ENCODE measurements at regions not wholly inside any gene's neighbourhood (a gene's known extent, or its start where the extent isn't known, plus 50 kb on each side); places are given as distances from the start of the nearest gene placed in this dataset.
A peak's percentile ranks its signal among the peaks of the same experiment; 100 is the strongest.
"Not testable (repeated sequence)": the region's sequence is repeated elsewhere in the genome, so short reads cannot be mapped to it uniquely, and the experiment has no call there.

DNA sequence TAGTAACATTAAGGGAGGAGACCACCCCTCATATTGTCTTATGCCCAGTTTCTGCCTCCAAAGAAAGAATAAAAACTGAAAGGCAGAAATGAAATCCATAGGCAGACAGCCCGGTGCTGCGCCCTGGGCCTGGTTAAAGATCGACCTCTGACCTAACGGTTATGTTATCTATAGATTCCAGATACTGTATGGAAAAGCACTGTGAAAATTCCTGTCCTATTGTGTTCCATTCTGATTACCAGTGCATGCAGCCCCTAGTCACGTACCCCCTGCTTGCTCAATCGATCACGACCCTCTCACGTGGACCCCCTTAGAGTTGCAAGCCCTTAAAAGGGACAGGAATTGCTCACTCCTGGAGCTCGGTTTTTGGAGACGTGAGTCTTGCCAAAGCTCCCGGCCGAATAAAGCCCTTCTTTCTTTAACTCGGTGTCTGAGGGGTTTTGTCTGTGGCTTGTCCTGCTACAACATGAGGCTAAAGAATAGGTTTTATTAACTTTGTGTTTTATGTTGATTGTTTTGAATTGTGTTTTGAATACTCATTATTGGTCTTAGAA, 121.4 kb upstream of the XIRP2 start:
- H3K27me3 ChIP-seq (ENCODE audit: low read depth); DNase-seq (ENCODE audit: low spot score in 2 of 2); H3K36me3 ChIP-seq (replicated peaks); H3K4me1 ChIP-seq; H3K9me3 ChIP-seq; in situ Hi-C loops (cut with MboI; ENCODE audit: low sequenced_read_pairs); H3K4me3 ChIP-seq: not testable (repeated sequence)

DNA sequence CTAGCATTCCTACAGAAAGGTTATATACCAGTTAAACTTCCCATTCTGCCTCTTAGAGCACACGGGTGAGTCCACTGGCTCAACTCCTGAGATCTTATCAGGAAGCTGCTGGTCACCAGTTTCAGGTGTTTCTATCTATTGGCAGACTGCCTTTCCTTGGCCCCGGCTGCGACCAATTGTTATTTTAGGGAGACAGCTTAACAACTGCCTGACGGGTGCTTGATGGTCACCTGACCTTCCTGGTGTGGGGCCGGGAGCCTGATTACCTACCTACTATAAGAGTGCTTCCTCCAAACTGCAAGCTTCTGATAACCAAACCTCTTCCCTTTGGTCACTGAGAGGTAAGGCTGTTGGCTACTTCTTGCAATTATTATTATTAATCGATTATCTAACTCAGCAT, 122.1 kb upstream of the XIRP2 start:
- Histone ChIP-seq H3K4me1 (no peaks in the 10 kb centered on the region), H3K9me3 (no peaks in the 10 kb centered on the region), H3K27me3 (ENCODE audit: low read depth) (no peaks in the 10 kb centered on the region), H3K4me3 (no peak overlapping the region), H3K36me3 (replicated peaks) (no peaks in the 10 kb centered on the region)
- in situ Hi-C loops (cut with MboI; ENCODE audit: low sequenced_read_pairs), result no loop called here
- DNase-seq (ENCODE audit: low spot score in 2 of 2), result no peak

DNA sequence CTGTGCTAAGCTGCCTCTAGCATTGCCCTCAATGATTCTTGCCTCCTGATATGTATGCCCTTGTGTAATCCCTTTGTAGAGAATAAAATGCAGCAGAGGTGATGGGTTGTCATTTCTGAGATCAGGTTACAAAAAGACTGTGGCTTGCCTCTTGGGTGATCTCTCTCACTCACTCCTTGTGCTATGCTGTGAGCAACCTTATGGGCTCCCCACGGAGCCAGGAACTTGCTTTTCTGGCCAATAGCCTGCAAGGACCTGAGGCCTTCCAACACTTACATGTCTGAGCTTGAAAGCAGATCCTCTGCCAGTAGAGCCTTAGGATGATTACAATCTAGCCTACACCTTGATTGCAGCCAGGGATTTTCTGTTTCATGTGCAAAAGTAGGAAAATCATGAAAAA, 123.1 kb upstream of the XIRP2 start:
- in situ Hi-C loops (cut with MboI; ENCODE audit: low sequenced_read_pairs), result no loop called here
- no peak overlapping the region for H3K4me3 ChIP-seq
- no peaks in the 10 kb centered on the region for H3K27me3 ChIP-seq (ENCODE audit: low read depth)
- no peaks in the 10 kb centered on the region for H3K36me3 ChIP-seq (replicated peaks)
- no peaks in the 10 kb centered on the region for H3K9me3 ChIP-seq
- DNase-seq (ENCODE audit: low spot score in 2 of 2), result no peak
- H3K4me1 ChIP-seq, result no peaks in the 10 kb centered on the region

DNA sequence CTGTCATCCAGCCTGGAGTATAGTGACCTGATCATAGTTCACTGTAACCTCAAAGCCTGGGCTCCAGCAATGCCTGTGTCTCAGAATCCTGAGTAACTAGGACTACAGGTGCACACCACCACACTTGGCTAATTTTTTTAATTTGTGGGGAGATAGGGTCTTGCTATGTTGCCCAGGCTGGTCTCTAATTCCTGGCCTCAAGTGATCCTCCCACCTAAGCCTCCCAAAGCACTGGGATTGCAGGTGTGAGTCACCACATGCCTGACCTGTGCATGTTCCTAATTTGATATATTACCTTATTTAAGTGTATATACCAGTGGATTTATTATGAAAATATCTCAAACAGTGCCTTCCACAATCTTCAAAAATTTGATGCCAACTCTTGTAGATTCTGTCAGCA, 123.6 kb upstream of the XIRP2 start:
- no peaks in the 10 kb centered on the region for H3K27me3 ChIP-seq (ENCODE audit: low read depth)
- no peak for DNase-seq (ENCODE audit: low spot score in 2 of 2)
- no peak overlapping the region for H3K4me3 ChIP-seq
- H3K36me3 ChIP-seq (replicated peaks), result no peaks in the 10 kb centered on the region
- H3K9me3 ChIP-seq, result no peaks in the 10 kb centered on the region
- H3K4me1 ChIP-seq, result no peaks in the 10 kb centered on the region
- in situ Hi-C loops (cut with MboI; ENCODE audit: low sequenced_read_pairs), result no loop called here

DNA sequence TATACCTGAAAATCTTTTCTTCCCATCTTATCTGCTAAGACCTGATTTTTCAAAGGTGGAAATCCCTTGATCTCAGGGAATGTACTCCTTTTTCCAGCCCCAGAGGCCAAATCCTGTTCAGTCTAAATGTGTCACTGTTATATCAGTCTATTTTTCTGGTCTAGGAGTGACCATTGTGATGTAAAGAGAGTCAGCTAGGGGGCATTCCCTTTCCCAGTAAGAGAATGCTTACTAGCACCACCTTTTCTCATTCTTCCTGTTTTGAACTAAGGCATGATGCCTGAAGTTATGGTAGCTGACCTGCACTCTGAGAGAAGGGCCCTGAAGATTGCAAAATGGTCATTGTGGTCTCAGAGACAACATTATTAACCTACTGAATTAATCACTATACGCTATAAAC, 124.1 kb upstream of the XIRP2 start:
- Histone ChIP-seq H3K4me1 (no peaks in the 10 kb centered on the region), H3K27me3 (ENCODE audit: low read depth) (no peaks in the 10 kb centered on the region), H3K36me3 (replicated peaks) (no peaks in the 10 kb centered on the region), H3K4me3 (no peak overlapping the region), H3K9me3 (no peaks in the 10 kb centered on the region)
- peak in 1 of 2 experiments; percentile 14 for DNase-seq (ENCODE audit: low spot score in 2 of 2)
- in situ Hi-C loops (cut with MboI; ENCODE audit: low sequenced_read_pairs), result no loop called here

DNA sequence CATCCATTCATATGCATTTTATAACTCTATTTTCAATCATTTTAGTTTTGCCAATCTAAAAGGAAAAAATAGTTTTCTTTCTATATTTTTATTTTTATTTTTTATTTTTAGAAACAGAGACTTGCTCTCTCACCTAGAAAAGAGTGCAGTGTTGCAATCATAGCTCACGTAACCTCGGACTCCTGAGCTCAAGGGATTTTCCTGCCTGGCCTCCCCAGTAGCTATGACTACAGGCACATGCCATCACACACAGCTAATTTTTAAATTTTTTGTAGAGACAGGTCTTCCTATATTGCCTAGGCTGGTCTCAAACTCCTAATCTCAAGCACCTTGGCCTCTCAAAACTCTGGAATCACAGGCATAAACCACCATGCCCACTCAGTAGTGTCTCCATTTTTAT, 125.5 kb upstream of the XIRP2 start:
- H3K27me3 ChIP-seq (ENCODE audit: low read depth), result no peaks in the 10 kb centered on the region
- H3K36me3 ChIP-seq (replicated peaks), result no peaks in the 10 kb centered on the region
- no peaks in the 10 kb centered on the region for H3K4me1 ChIP-seq
- DNase-seq (ENCODE audit: low spot score in 2 of 2), result no peak
- no peak overlapping the region for H3K4me3 ChIP-seq
- in situ Hi-C loops (cut with MboI; ENCODE audit: low sequenced_read_pairs), result no loop called here
- H3K9me3 ChIP-seq, result no peaks in the 10 kb centered on the region

DNA sequence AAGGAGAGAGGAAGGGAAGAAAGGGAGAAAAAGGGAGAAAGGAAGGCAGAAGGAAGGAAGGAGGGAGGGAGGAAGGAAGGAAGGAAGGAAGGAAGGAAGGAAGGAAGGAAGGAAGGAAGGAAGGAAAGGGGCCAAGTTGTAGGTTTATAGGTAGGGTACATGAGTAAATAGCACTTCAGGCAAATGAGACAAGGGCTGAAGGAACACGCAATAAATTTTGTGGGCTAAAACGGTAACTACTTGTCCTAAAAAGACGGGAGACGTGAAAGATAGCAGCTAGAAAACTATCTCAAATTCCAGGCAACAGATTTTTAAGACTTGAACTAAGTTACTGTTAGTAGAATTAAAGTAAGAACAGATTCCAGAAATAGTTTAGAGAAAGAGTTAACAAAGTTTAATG, 129.3 kb upstream of the XIRP2 start:
- in situ Hi-C loops (cut with MboI; ENCODE audit: low sequenced_read_pairs), result no loop called here
- Histone ChIP-seq H3K36me3 (replicated peaks) (no peaks in the 10 kb centered on the region), H3K27me3 (ENCODE audit: low read depth) (no peaks in the 10 kb centered on the region), H3K4me1 (no peaks in the 10 kb centered on the region), H3K9me3 (no peaks in the 10 kb centered on the region), H3K4me3 (no peak overlapping the region)
- no peak for DNase-seq (ENCODE audit: low spot score in 2 of 2)

DNA sequence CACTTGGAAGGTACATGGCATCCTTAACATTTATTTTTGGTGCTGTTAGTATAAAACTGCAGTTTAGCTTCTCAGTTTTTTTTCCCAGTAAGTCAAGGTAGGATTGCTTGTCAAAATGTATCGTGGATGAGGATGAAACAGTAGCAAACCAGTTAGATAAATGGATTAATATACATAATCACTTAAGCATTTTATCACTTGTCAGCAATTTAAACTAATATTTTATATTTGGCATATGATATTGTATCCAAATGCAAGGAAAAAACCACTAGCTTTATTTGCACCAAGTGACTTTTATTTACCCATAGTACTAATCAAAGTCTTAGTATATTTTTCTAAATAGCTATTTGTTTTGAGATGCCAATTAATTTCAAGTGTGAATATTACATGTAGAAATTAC, 137.7 kb upstream of the XIRP2 start:
- no peaks in the 10 kb centered on the region for H3K9me3 ChIP-seq
- DNase-seq (ENCODE audit: low spot score in 2 of 2), result no peak
- H3K4me3 ChIP-seq, result no peak overlapping the region
- in situ Hi-C loops (cut with MboI; ENCODE audit: low sequenced_read_pairs), result no loop called here
- no peaks in the 10 kb centered on the region for H3K36me3 ChIP-seq (replicated peaks)
- no peaks in the 10 kb centered on the region for H3K4me1 ChIP-seq
- no peaks in the 10 kb centered on the region for H3K27me3 ChIP-seq (ENCODE audit: low read depth)

DNA sequence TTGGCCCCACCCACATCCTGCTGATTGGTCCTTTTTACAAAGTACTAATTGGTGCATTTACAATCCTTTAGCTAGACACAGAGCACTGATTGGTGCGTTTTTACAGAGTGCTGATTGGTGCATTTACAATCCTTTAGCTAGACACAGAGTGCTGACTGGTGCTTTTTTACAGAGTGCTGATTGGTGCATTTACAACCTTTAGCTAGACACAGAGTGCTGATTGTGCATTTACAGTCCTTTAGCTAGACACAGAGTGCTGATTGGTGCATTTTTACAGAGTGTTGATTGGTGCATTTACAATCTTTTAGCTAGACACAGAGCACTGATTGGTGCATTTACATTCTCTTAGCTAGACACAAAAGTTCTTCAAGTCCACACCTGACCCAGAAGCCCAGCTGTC, 144.2 kb upstream of the XIRP2 start:
- H3K4me1 ChIP-seq; H3K36me3 ChIP-seq (replicated peaks); in situ Hi-C loops (cut with MboI; ENCODE audit: low sequenced_read_pairs); H3K4me3 ChIP-seq; DNase-seq (ENCODE audit: low spot score in 2 of 2); H3K27me3 ChIP-seq (ENCODE audit: low read depth): not testable (repeated sequence)
- H3K9me3 ChIP-seq, result peaks cover 10% of the 10 kb centered on the region; the same call in 1 of the 2 replicates

DNA sequence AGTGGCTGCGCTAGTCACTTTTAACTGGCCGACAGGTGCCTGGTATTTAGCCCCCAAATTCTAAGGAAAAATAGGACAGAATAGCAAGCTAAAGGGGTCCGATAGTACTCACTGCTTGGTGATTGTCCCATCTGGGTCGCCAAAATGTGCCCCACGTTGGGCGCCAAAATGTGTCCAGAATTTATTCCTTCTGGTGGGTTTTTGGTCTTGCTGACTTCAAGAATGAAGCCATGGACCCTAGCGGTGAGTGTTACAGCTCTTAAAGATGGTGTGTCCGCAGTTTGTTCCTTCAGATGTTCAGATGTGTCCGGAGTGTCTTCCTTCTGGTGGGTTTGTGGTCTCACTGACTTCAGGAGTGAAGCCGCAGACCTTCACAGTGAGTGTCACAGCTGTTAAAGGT, 144.8 kb upstream of the XIRP2 start:
- H3K36me3 ChIP-seq (replicated peaks); H3K4me1 ChIP-seq; H3K27me3 ChIP-seq (ENCODE audit: low read depth); H3K4me3 ChIP-seq; in situ Hi-C loops (cut with MboI; ENCODE audit: low sequenced_read_pairs): not testable (repeated sequence)
- peak in 1 of 2 experiments; percentile 9 for DNase-seq (ENCODE audit: low spot score in 2 of 2)
- peaks cover 10% of the 10 kb centered on the region; the same call in 1 of the 2 replicates for H3K9me3 ChIP-seq

DNA sequence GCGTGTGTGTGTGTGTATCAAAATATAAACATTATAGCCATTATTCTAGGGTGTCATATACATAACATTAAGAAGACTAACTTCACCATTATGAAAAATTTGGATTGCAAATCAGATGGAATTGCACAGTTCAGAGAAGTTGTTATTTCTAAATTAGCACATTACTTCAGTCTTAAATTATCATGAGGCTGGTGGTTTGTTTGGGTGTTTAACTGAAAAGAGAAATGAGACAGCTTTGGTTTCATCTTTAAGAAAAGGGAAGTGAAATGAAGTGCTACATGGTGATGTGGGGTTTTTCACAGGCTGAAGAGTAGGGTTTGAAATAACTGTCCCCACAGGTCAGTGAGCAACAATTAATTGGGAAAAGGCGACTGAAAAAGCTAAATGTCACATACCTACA, 161.2 kb upstream of the XIRP2 start:
- no peak for DNase-seq (ENCODE audit: low spot score in 2 of 2)
- in situ Hi-C loops (cut with MboI; ENCODE audit: low sequenced_read_pairs), result no loop called here
- H3K27me3 ChIP-seq (ENCODE audit: low read depth), result peaks cover 3% of the 10 kb centered on the region; the same call in 1 of the 2 replicates
- H3K4me3 ChIP-seq, result no peak overlapping the region
- H3K4me1 ChIP-seq, result no peaks in the 10 kb centered on the region
- H3K9me3 ChIP-seq, result no peaks in the 10 kb centered on the region
- H3K36me3 ChIP-seq (replicated peaks), result no peaks in the 10 kb centered on the region

DNA sequence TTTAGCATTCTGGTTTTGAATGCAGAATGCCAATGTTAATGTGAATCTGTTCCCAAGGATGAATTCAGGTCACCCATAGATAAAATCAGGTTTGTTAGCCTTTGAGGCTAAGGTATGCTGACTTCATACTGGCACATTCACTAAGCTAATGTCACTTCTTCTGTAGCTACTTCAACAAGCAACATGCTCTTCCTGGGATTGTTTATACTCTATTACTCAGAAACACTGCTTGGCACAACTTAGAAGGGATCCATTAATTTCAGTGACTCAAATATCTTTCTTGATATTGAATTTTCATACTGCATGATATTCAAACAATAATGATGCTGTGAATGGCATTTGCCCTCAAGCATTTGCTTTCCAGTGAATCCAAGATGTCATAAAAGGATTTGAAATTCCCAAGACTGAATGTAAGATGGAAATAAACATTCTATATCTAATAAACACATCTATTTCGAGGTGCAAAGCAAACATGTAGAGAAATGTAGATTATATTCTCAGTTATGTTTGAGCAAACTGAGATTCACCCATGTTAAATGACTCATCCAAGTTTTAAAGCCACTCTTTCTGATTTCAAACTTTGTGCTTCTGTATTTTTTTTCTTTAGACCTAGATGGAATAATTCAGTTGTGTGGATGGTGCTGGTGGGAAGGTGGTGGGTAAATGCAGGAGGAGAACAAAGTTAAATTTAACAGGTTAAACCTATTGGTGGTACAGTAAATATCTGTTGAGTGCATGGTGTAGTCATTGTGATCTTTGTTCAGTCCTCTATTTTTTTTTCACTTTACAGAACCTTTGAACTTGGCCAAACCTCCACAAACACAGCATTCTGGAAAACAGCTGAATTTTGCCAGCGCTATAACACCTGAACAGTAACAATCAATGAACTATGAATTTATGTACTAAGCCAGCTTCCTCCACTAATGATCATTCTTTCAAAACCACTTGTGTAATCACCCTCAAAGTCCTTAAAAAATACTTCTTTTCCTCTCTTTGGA, 162.1 kb upstream of the XIRP2 start:
- no peaks in the 10 kb centered on the region for H3K4me1 ChIP-seq
- no peak overlapping the region for H3K4me3 ChIP-seq
- H3K36me3 ChIP-seq (replicated peaks), result no peaks in the 10 kb centered on the region

DNA sequence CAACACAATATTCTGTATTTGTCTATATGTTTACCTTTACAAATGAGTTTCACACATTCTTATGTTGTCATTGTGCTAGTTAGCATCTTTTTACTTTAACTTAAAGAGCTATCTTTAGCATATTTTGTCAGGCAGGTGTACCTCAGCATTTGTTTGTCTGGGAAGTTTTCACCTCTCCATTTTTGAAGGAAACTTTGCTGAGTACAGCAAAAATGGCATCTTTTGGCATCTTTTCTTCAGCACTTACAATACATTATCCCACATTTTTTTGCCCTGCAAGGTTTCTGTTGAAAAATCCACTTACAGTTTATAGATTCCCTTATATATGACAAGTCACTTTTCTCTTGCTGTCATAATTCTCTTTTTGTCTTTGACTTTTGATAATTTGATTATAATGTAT, 171.3 kb upstream of the XIRP2 start:
- no peak for DNase-seq (ENCODE audit: low spot score in 2 of 2)
- Histone ChIP-seq H3K36me3 (replicated peaks) (no peaks in the 10 kb centered on the region), H3K27me3 (ENCODE audit: low read depth) (no peaks in the 10 kb centered on the region), H3K4me1 (no peaks in the 10 kb centered on the region), H3K9me3 (no peaks in the 10 kb centered on the region), H3K4me3 (no peak overlapping the region)
- in situ Hi-C loops (cut with MboI; ENCODE audit: low sequenced_read_pairs), result no loop called here

More for the DNA sequence above, 162.1 kb upstream of the XIRP2 start:
- DNase-seq (ENCODE audit: low spot score in 2 of 2), result no peak
- peaks cover 3% of the 10 kb centered on the region; the same call in 1 of the 2 replicates for H3K27me3 ChIP-seq (ENCODE audit: low read depth)
- no peaks in the 10 kb centered on the region for H3K9me3 ChIP-seq
- in situ Hi-C loops (cut with MboI; ENCODE audit: low sequenced_read_pairs), result no loop called here

DNA sequence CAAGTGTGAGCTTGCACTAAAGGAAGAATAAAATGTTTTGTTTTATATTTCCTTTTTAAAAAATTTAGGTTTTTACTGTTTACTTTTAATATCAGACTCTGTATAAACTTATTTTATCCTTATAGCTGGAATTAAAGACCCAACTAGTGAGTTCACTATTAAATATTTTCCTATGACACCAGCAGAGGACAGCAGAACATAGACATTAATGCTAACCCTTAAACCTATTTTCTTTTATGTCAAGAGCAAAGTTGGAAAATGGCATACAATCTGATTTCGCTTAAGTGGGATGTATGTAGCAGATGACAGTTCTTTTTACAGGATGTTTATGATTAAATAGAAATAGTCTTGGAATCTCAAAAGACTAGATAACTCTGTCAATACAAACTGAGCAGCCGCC, 188.2 kb upstream of the XIRP2 start:
- Histone ChIP-seq H3K9me3 (no peaks in the 10 kb centered on the region), H3K27me3 (ENCODE audit: low read depth) (no peaks in the 10 kb centered on the region), H3K36me3 (replicated peaks) (no peaks in the 10 kb centered on the region), H3K4me1 (no peaks in the 10 kb centered on the region), H3K4me3 (no peak overlapping the region)
- in situ Hi-C loops (cut with MboI; ENCODE audit: low sequenced_read_pairs), result no loop called here
- DNase-seq (ENCODE audit: low spot score in 2 of 2), result no peak
